ENCODE measurements at regions not wholly inside any gene's neighbourhood (a gene's known extent, or its start where the extent isn't known, plus 50 kb on each side); places are given as distances from the start of the nearest gene placed in this dataset.

DNA sequence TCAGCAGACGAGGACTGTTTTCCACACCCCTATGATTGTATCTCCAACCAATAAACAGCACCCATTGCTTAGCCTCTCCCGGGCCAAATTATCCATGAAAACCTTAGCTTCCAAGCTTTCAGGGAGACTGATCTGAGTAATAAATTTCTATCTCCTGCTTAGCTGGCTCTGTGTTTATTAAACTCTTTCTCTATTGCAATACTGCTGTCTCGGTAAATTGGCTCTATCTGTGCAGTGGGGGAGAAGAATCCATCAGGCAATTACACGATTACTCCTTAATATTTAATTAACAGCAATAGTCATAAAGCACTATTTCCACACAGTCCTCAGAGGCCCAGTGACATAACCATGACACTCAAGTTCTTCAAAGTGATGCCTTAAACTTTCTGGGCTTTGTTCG lies 1122.8 kb downstream of the TYW1 start:
- Histone ChIP-seq H3K4me3 (no peak overlapping the region), H3K27ac (no peak overlapping the region), H3K4me1 (no peaks in the 10 kb centered on the region), H3K9me3 (peaks cover 0 to 15% (median 13%) of the 10 kb centered on the region in 3 donors), H3K36me3 (no peaks in the 10 kb centered on the region), H3K27me3 (no peaks in the 10 kb centered on the region)
- no peak for DNase-seq
- intact Hi-C loops (cut with DNase I; ENCODE audit: low total_unique reads): no loop called here
- TF ChIP-seq CTCF (IDR thresholded peaks at IDR 0.05): no peak

GRCh38 chr7:68121056-68121455 lies 1124.4 kb downstream of the TYW1 start:
- no peaks in the 10 kb centered on the region for H3K27me3 ChIP-seq
- no peak for TF ChIP-seq CTCF (IDR thresholded peaks at IDR 0.05)
- no peak for DNase-seq
- H3K9me3 ChIP-seq: peaks cover 0 to 15% (median 13%) of the 10 kb centered on the region in 3 donors
- no peaks in the 10 kb centered on the region for H3K4me1 ChIP-seq
- no peak overlapping the region for H3K27ac ChIP-seq
- H3K36me3 ChIP-seq: no peaks in the 10 kb centered on the region
- H3K4me3 ChIP-seq: no peak overlapping the region
- intact Hi-C loops (cut with DNase I; ENCODE audit: low total_unique reads): no loop called here

- no peaks in the 10 kb centered on the region for H3K4me1 ChIP-seq
- no peak overlapping the region for H3K4me3 ChIP-seq
- H3K9me3 ChIP-seq: peaks cover 0 to 15% (median 13%) of the 10 kb centered on the region in 3 donors
- H3K27ac ChIP-seq: no peak overlapping the region
- intact Hi-C loops (cut with DNase I; ENCODE audit: low total_unique reads): no loop called here
- no peaks in the 10 kb centered on the region for H3K27me3 ChIP-seq
- no peaks in the 10 kb centered on the region for H3K36me3 ChIP-seq
- no peak for DNase-seq
- TF ChIP-seq CTCF (IDR thresholded peaks at IDR 0.05): no peak
Observed at GRCh38 chr7:68121655-68122054, 1125.0 kb downstream of the TYW1 start.

DNA sequence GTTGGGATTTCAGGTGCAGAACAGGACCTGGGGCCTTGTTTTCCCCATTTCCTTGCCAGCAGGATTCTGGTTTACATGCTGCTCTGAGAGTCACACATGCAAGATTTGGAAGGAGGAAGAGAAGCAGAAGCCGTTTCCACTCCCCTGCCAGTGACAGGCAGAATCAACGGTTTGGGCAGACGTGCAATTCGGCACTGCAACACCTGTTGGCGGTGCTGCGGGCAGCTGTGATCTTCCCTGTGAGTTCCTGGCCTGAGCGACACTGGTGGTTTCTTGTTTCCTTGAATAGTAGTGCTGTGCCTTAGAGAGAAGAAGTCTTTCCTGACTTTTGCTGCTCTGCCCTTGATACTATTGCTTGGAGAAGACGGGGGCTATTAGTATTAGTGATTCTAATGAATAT lies 1126.2 kb downstream of the TYW1 start:
- intact Hi-C loops (cut with DNase I; ENCODE audit: low total_unique reads): no loop called here
- no peak for DNase-seq
- H3K36me3 ChIP-seq: no peaks in the 10 kb centered on the region
- no peaks in the 10 kb centered on the region for H3K27me3 ChIP-seq
- H3K4me3 ChIP-seq: no peak overlapping the region
- H3K9me3 ChIP-seq: peaks cover 0 to 15% (median 13%) of the 10 kb centered on the region in 3 donors
- no peak overlapping the region for H3K27ac ChIP-seq
- TF ChIP-seq CTCF (IDR thresholded peaks at IDR 0.05): no peak
- H3K4me1 ChIP-seq: no peaks in the 10 kb centered on the region

- no peaks in the 10 kb centered on the region for H3K36me3 ChIP-seq
- H3K27me3 ChIP-seq: no peaks in the 10 kb centered on the region
- no peak overlapping the region for H3K4me3 ChIP-seq
- H3K27ac ChIP-seq: no peak overlapping the region
- no peaks in the 10 kb centered on the region for H3K4me1 ChIP-seq
- peaks cover 0 to 4% (median 2%) of the 10 kb centered on the region in 3 donors for H3K9me3 ChIP-seq
- TF ChIP-seq CTCF (IDR thresholded peaks at IDR 0.05): no peak
- no peak for DNase-seq
- intact Hi-C loops (cut with DNase I; ENCODE audit: low total_unique reads): no loop called here
Observed at GRCh38 chr7:68125168-68125567, 1128.5 kb downstream of the TYW1 start.

DNA sequence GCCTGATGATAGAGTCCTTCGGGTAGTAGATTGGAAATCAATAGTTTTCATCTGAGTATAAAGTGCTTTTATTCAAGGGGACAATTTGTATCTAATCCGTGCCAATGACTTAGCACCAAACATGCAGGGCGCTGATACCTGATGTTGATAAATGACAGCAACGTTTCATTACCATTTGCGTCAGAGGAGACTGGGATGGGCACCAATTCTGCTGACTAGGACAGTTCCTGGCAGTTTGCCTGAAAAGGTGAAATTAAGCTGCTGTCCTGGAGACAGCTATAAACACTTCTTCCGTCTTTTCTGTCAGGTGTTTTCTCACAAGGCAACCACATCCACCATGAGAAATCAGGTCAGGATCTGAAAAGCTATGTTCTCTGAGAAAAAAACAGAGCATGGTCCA lies 1136.4 kb downstream of the TYW1 start:
- no peak overlapping the region for H3K4me3 ChIP-seq
- no peaks in the 10 kb centered on the region for H3K4me1 ChIP-seq
- TF ChIP-seq CTCF (IDR thresholded peaks at IDR 0.05): no peak
- no peaks in the 10 kb centered on the region for H3K27me3 ChIP-seq
- intact Hi-C loops (cut with DNase I; ENCODE audit: low total_unique reads): no loop called here
- no peak for DNase-seq
- no peak overlapping the region for H3K27ac ChIP-seq
- no peaks in the 10 kb centered on the region for H3K9me3 ChIP-seq
- H3K36me3 ChIP-seq: no peaks in the 10 kb centered on the region
